Kidney tubule cell (primary cell): ENCODE measurements at regions not wholly inside any gene's neighbourhood (a gene's known extent, or its start where the extent isn't known, plus 50 kb on each side); places are given as distances from the start of the nearest gene placed in this dataset.

Source experiments
- DNase-seq: peaks from one replicate; pipeline ENCODE4 v3.0.0-alpha.2; 2018; ENCODE audit warnings: low spot score

- no peak for DNase-seq
Observed at GRCh38 chr20:60274717-60275116, 316.5 kb downstream of the CDH26 start.

GRCh38 chr20:60281295-60281694 lies 323.1 kb downstream of the CDH26 start:
- no peak for DNase-seq

- peak; percentile 2 for DNase-seq
Observed at GRCh38 chr20:60283281-60283680, 325.1 kb downstream of the CDH26 start.

- no peak for DNase-seq
Observed at GRCh38 chr20:60286764-60287163, 328.5 kb downstream of the CDH26 start.

- no peak for DNase-seq
Observed at GRCh38 chr20:60288945-60289344, 330.7 kb downstream of the CDH26 start.

GRCh38 chr20:60292001-60292520 lies 333.8 kb downstream of the CDH26 start:
- DNase-seq: no peak

GRCh38 chr20:60294632-60295031 lies 336.4 kb downstream of the CDH26 start:
- no peak for DNase-seq

- peak; percentile 30 for DNase-seq
Observed at GRCh38 chr20:60295214-60295613, 337.0 kb downstream of the CDH26 start.

- DNase-seq: no peak
Observed at GRCh38 chr20:60297649-60298048, 339.4 kb downstream of the CDH26 start.

- no peak for DNase-seq
Observed at GRCh38 chr20:60298647-60299046, 340.4 kb downstream of the CDH26 start.

- no peak for DNase-seq
Observed at GRCh38 chr20:60299951-60300350, 341.7 kb downstream of the CDH26 start.

- no peak for DNase-seq
Observed at GRCh38 chr20:60300374-60300773, 342.2 kb downstream of the CDH26 start.

- DNase-seq: no peak
Observed at GRCh38 chr20:60302875-60303274, 344.7 kb downstream of the CDH26 start.

GRCh38 chr20:60304026-60304590 lies 345.9 kb downstream of the CDH26 start:
- no peak for DNase-seq

GRCh38 chr20:60304931-60305330 lies 346.7 kb downstream of the CDH26 start:
- DNase-seq: no peak

GRCh38 chr20:60306105-60306504 lies 347.9 kb downstream of the CDH26 start:
- DNase-seq: no peak

- no peak for DNase-seq
Observed at GRCh38 chr20:60306551-60306950, 348.3 kb downstream of the CDH26 start.

GRCh38 chr20:60310560-60311349 lies 352.5 kb downstream of the CDH26 start:
- DNase-seq: no peak

- DNase-seq: no peak
Observed at GRCh38 chr20:60313191-60313590, 355.0 kb downstream of the CDH26 start.

- no peak for DNase-seq
Observed at GRCh38 chr20:60313614-60314013, 355.4 kb downstream of the CDH26 start.

- DNase-seq: no peak
Observed at GRCh38 chr20:60314727-60315126, 356.5 kb downstream of the CDH26 start.

GRCh38 chr20:60316476-60317158 lies 358.4 kb downstream of the CDH26 start:
- no peak for DNase-seq

- no peak for DNase-seq
Observed at GRCh38 chr20:60317401-60317800, 359.2 kb downstream of the CDH26 start.
